ENCODE measurements at regions not wholly inside any gene's neighbourhood (a gene's known extent, or its start where the extent isn't known, plus 50 kb on each side); places are given as distances from the start of the nearest gene placed in this dataset.

DNA sequence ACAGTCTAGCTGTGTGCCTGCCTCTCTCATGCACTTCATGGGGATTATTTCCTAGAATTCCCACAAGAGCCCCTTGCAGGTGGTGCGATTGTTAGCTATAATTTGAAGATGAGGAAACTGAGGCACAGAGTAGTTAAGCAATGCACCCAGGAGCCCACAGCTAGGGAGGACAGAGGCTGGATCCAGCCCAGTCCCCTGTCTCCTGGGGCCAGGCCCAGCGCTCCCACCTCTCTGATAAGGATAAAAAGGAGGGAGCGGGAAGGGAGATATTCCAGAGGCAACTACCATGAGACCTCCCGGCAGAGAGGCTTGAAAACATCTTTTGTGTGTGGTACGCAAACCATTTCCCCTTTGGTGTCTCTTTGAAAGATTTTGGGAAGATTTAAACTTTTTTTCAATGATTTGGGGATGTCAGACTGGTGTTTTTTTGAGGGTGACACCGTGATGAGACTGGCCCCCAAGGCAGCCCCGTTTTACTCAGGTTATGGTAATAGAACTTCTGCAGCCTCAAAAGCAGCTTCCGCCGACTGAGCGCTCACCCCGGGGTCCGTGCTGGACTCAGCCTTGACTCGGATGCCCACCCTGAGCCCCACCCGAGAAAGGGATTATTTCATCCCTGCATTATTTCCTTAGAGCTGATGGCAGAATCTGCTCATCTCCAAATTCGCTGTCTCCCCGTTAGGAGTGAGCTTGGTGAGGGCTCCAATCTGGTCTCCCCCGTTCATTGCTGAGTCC is 144.7 kb upstream of the IER5L start:
- no peak for DNase-seq

DNA sequence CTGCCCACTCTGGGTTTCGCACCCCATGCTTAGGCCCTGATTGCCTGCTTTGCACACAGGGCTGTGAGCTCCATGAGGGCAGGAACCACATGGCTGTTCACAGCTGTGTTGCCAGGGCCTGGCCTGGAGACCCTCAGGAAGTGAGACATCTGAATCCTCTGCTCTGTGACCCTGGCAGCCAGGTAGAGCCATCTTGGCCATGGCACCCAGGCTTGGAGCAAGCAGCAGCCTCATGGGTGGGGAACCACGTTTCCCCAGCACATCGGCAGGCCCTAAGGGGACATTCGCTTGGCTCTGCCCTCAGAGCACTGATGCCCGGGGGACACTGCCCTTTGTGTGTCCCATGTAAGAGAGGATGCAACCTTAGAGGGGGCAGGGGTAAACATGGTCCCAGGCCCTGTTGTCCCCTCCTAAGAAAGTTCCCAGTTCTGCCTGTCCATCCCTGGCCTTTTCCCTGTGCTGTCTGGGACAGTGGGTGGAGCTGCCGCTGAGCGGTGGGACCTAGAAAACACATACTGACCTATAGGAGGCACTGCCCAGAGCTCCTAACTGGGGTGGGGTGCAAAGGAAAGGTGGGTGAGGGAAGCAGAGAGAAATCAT is 144.1 kb upstream of the IER5L start:
- DNase-seq, result no peak

DNA sequence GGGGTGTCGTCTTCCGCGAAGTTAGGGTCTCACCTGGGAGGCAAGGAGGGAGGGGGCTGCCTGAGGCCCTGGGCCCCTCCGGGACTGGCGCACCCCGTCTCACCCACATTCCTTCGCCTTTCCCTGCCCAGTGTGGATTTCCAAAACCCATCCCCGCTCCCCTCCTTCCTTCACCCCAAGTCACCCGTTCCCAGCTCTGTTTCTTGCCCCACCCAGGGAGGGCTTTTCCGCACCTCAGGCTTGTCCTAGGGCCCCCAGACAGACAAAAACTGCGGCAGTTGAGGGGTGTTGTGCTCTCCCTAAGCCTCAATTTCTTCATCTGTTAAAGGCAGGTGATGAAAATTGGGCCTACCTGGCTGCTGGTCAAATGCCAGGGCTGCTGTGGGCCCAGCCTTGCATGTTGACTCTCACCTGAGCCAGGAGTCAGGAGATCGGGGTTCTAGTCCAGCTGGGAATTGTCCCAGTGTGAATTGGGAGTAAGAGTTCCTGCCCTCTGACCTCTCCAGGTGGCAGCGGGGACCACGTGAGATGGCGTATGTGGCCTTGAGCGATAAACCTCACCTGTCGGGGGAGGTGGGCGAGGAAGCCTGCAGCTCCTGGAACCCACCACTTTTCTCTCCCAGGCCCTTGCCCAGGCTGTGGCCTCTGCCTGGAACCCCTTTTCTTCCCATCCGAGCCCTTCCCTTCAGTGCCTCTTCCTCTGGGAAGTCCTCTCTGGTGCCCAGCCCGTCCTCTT is 143.4 kb upstream of the IER5L start:
- no peak for DNase-seq

DNA sequence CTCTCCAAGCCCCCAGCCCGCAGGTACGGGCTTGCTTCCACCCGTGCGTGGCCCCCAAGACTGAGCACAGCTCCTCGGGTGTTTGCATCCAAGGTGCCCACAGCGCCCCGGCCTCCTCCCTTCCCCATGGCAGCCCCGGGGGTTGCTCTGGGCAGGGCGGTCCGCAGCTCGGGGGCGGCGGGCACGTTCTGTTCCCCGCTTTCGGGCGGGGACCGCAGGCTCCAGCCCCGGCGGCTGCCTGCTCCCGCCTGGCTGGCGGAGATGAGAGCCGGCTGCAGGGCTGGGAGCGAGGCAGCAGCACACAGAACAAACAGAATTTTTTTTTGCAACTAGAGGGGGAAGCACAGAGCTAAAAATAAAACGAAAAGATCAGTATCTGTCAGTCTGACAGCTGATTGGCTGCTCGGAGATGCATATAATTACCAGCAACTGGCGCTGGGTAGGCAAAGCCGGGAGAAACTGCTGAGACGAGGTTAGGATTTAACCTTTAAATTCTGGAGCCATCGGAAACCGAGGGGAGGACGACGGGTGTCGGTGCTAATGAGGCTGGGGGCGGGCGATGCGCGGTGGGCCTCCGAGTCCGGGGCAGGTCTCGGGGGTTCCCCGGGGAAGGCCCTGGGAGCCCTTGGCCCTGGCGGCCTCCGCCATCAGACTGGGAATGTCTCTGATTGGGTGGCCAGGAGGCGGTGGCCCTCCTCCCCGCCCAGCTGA is 142.7 kb upstream of the IER5L start:
- DNase-seq, result peak; percentile 94

DNA sequence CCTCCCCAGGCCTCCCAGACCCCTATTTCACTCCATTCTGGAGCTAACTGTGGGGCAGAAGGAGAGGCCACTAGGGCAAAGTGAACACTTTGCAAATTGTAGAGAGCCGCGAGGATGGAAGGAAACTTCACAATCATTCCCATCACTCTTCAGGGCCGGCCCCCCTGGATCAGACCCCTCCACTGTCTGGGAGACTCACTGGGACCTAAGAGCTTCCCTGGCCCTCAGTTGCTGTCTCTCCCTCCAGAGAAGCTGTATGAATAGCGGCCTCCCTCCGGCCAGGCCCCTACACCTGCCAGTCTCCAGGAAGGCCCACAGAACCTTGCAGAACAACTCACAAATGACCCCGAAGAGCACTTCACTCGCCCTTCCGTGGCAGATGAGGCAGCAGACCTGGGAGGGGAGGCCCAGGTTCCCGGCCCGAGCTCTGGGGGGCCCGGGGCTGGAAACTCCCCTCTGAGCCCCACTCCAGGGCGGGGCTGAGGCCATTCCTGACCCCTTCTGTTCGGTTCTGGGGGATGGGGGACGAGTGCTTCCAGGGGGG is 141.9 kb upstream of the IER5L start:
- no peak for DNase-seq

DNA sequence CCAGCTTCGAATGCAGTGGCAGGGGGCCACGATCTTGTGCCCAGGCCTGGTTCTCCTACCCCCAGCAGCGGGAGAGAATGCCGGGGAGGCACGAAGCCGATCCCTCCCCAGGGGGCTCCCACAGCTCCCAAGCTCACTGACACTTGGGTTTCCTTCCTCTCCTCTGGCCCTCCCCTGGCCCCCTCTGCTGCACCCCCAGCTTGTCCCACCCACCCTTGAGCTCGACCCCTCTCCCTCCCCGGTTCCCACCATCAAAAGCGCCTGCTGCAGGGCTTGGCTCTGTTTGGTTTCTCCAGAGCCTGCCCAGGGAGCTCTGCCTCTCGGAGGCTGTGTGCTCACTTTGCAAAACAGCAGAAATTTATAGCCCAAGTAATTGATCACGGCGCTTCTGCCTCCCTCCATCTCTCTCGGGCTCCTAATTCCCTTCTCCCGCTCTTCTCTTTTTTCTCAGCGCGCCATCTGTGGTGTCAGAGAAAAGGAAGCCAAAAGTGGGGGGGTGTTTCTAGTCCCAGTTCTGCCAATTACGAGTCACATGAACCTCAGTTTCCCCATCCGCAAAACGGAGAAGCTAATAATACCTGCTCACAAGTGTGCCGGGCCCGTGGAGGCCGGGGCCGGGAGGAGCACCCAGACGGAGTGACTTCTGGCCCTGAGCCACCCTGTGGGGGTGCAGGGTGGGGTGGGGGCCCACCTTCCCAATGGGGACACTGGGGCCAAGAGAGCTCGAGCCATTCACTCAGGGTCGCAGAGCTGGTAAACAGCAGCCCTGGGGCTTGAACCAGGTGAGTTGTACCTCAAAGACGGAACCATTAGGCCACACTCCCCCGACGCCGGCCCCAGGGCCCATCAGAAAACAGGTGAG is 141.2 kb upstream of the IER5L start:
- DNase-seq, result no peak

DNA sequence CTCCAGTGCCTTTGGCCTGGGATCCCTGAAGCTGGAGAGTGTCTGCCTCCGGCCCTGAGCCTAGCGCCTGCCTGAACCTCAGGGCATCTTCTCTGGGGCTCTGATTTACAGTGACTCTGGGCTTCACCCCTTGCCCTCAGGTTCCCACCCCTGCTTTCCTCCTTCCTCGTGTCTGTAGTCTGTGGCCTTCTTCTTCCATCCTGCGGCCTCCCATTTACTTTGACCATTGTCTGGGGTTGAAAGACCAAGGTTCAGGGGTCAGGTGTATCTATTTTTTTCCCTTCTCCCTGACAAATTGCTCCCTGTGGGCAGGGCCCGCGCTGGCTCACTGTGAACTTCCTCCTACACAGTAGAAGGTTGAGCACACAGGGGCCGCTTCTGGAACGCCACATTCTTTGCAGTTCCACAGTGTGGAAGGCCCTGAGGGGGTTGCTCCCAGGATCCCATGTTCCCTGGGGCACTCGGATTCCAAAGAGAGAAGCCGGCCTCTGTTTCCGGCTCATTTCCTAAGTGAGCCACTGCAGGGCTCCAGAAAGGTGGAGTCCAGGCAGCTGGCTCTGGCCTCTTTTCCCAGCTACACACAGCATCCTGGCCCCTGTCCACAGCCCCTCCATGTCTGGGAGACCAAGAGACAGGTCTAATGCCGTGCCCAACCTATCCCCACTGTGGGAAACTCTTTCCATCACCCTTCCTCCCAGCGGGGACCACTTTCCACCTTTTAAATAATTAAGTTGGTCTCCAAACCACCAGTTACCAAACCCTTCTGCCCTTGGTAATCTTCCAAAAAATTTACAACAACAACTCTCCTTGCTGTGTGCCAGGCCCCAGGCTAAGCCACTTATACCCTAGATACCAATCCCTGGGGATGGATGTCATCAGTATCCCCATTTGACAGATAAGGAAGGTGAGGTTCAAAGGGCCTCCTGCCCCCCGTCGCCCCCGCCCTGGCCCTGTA is 140.3 kb upstream of the IER5L start:
- DNase-seq, result no peak

DNA sequence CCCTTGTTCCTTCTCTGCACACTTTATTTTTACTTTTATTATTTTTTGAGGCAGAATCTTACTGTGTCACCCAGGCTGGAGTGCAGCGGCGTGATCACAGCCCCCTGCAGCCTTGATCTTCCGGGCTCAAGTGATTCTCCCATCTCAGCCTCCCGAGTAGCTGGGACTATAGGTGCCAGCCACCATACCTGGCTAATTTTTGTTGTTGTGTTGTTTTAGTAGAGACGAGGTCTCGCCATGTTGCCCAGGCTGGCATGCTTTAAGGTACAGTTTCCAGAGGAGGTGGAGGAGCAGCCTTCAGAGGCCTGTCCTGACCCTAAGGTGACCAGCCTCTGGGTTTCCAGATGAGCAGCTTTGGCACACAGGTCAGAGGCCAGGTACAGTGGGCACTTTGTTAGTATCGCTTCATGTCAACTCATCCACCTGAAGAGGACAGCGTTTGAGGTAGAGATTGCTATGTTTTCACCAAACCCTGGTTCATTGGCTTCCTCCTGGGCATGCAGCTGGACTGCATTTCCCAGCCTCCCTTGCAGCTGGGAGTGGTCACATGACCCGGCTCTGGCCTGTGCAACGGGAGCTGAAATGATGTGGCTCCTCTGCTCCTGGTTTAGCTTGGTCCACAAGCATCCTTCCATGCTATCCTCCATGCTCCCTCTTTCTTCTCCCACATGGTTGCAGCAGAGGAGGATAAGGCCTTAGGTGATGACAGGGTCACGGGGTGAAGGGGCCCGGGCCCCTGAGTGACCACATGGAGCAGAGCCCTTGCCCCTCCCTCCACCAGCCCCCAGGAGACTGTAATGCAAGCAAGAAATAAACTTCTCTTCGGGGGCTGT is 139.3 kb upstream of the IER5L start:
- peak; percentile 50 for DNase-seq

DNA sequence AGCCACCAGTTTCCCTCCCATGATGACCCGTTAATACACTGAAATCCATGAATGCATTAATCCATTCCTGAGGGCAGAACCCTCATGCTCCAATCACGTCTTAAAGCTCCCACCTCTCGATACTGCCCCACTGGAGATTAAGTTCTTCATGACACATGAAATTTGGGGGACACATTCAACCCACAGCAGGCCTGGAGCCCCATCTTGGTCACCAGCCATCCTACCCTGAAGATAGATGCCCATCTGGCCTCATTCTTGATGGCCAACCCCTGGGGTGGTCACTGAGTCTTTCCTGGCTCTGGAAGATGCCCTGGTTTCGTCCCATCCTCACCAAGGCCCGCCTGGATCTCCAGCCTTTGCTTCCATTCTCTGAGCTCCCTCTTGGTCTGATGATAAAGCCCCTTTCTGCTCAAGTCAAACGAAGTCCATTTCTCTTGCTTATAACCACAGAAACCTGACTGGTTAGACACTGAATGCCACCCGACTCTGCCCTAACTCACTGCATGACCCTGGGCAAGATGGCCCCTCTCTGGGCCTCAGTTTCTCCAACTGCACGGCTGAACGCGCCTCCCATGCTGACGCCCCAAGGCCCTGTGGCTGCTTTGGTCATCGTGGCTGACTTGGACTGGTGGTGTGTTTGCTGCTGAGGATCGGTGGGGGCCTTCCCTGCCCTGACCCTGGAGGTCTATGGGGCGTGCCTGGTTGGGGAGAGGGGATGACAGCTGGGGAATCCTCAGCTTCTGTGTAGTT is 138.4 kb upstream of the IER5L start:
- no peak for DNase-seq

DNA sequence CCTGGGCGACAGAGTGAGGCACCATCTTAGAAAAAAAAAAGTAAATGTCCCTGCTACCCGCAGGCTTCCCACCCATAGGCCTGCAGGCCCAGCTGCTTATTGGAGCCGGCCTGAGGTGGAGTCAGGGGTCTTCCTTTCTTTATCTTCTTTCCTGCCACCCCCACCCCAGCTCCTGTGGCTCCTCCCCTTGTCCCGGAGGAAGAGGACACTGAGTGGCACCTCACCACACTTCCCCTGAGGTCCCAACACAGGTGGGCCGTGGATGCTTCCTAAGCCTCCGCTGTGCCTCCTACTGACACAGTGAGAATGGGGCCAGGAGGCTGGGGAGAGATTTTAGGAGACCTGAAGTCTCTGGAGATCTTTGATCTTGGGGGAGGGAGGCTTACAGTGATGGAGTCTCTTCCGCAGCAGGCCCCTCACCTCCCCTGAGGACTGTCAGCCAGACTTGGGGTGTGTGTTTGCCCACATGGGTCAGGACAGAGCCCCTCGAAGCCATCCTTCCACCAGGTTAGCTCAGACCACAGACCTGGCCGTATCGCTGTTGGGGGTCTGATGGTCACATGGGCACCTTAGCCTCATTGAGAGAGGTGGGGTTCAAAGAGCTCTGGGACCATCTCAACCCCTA is 135.4 kb upstream of the IER5L start:
- no peak for DNase-seq

DNA sequence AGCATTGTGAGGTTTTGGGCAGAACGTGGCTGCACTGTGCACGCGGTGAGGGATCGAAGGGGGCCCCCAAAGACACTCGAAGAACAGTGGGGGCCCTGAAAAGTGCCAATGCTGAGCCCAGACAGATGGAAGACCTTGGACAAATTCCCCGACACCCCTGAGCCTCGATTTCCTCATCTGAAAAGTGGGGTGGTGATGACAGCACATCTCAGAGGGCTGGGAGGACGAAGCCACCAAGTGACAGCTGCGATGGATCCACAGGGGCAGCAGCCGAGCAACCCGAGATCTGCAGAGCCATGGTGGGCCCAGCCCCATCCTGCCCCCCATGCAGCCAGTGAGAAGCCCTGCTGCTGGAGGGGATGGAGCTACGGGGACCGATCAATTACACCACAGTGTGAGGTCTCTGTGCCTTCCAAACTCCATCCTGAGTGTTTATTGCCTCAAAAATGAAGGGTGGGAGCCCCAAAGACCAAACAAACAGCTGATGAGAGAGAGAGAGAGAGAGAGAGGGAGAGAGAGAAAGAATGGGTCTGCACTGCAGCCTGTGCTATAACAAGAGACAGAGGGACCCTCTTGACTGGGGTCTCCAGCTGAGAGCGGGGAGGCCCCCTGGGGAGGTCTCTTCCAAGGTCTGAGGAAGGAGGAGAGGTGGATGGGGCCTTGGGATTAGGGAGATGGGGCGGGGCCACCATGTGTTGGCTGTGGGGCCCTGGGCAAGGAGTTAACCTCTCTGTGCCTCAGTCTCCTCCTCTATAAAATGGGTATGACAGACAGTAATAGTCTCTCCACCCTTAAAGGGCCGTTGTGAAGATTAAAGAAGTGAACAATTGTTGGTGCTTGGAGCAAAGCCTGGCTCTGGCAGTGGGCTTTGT is 134.4 kb upstream of the IER5L start:
- no peak for DNase-seq

DNA sequence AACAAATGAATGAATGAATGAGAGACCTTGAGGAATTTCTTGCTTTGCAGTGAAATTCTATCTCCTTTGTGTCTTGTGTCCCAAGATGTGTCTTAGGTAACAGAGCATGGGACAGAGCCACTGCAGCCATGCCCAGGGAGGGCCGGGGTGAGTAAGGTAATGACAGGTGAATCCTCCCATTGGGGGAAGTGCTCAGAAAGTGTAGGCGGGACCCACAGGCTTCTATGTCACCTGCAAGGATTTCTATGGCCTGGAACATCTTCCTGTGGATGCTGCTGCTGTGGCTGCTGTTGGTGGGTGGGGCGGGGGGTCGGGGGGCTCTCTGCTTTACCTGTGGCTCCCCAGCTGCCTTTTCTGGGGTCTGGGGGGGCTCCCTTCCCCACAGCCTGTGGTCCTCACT is 133.6 kb upstream of the IER5L start:
- no peak for DNase-seq

DNA sequence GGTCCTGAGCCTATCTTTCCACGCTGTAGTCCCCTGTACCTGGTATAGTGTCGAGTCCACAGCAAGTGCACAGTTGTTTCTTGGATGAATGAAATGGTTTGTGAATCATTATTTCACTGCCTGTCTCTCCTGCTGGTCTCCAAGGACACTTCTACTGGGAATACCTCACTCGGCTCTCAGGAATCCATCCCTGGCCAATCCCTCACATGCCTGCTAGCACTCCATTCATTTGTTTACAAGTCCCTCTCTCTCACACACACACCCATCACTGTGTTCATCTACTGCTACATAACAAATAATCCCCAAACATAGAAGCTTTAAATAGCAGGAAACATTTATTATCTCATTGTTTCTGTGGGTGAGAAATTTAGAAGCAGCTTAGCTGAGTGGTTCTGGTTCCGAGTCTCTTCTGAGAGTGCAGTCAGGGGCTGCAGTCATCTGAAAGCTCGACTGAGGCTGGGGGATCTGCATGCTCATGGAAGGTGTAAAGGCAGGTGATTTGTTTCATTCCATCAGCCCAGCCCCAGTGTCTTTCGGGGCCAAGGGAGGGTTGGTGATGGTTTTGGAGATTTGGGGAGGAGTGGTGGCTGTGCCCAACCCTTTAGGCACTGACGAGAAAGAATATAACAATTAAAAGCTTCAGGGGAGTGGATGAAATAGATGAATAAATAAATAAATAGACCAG is 132.7 kb upstream of the IER5L start:
- DNase-seq, result no peak

DNA sequence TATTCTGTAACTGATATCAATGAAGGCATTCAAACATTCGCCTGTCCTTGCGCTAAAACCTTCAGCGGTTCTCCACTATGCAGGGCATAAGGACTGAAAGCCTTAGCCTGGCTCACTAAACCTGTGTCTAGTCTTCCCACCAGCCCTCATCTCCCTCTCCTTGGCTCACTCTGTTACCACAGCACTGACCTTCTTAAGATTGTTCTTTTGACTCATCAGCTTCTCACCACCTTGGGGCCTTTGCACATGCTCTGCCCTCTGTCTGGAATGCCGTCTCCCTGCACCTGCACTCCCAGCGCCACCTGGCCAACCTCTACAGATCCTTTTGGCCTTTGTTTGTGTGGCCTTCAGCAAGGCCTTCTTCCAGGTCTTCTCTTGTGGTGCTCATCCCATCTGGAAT is 131.8 kb upstream of the IER5L start:
- no peak for DNase-seq

DNA sequence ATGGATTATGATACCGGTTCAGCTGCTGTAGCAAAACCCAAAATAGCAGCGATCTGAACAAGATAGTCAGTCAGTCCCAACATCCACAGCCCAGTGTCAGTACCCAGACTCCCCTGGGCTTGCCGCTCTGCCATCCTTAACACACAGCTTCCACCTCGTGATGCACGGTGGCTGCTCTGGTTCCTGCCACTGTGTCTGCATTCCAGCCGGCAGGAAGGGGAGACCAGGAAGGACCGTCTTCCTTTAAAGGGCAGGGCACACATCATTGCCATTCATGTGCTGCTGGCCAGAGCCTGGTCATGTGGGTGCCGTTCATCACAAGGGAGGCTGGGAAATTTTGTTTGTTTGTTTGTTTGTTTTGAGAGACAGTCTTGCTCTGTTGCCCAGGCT is 131.0 kb upstream of the IER5L start:
- DNase-seq, result no peak

DNA sequence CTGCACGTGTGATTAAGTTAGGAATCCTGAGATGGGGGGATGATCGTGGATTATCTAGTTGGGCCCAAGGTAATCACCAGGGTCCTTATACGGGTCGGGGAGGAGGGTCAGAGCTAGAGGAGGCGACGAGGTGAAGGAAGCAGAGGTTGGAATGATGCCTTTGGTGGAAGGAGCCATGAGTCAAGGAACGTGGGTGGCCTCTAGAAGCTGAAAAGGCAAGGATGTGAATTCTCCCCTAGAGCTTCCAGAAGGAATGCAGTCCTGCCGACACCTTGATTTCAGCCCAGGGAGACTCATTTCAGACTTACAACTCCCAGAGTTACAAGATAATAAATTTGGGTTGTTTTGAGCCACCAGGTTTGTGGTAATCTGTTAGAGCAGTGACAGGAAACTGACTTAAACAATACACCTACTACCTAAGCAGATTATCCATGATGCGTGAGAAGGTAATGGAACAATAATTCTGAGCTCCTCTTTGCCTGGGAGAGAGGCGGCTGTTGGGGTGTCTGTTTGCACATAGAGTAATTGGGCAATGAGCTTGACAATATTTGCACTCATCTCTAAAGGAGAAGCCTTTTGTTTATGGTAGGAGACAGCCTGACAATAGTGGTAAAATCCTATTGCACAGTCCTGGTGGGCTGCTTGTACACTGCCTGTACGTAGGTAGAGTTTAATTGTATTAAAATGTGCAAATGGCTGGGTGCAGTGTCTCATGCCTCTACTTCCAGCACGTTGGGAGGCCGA is 129.3 kb upstream of the IER5L start:
- no peak for DNase-seq

All from NCI-H2171 (cell line).